IMR-90 (cell line): ENCODE measurements at regions not wholly inside any gene's neighbourhood (a gene's known extent, or its start where the extent isn't known, plus 50 kb on each side); places are given as distances from the start of the nearest gene placed in this dataset.
A peak's percentile ranks its signal among the peaks of the same experiment; 100 is the strongest.

Source experiments
- ATAC-seq: fragments of 200-7000 bp; cut with Tn5 transposase; 2 replicates; pipeline ENCODE4 v1.9.1; 2020; ENCODE audit warnings: low read depth, mild to moderate bottlenecking, moderate library complexity
- BruUV-seq: library from RNA; stranded (reverse); fragments of 400-500 nt; replicated peaks from 2 replicates; lab custom pipeline; 2021; lab: Mats Ljungman, UMichigan
- CTCF ChIA-PET: fragments of 300-600 bp; formaldehyde crosslinking; extraction: SDS; loops from one replicate; lab custom pipeline; 2021; ENCODE audit warnings: antibody characterized with exemption; lab: Yijun Ruan, JAX
- POLR2A ChIA-PET: fragments of 300-600 bp; sonication (Branson Sonifier 250); formaldehyde crosslinking; loops from one replicate; lab custom pipeline; 2022; ENCODE audit warnings: antibody characterized with exemption; ENCODE audit not compliant: unreplicated experiment; lab: Charles Lee
- DNase-seq: peaks from one replicate; pipeline ENCODE4 v3.0.0; 2013
- H2AFZ ChIP-seq: replicated peaks from 2 replicates; pipeline ENCODE3; 2013; ENCODE audit warnings: low read length, mild to moderate bottlenecking; ENCODE audit not compliant: poor library complexity
- H2AK5ac ChIP-seq: 2 replicates; pipeline ENCODE4 v1.6.1; 2013; ENCODE audit warnings: low read depth, low read length, inconsistent platforms
- H2AK9ac ChIP-seq: replicated peaks from 2 replicates; pipeline ENCODE3; 2013; ENCODE audit warnings: mild to moderate bottlenecking, low read depth, low read length, moderate library complexity; ENCODE audit not compliant: poor library complexity
- H2BK120ac ChIP-seq: 2 replicates; pipeline ENCODE4 v1.6.1; 2013; ENCODE audit warnings: low read depth, low read length, inconsistent platforms
- H2BK15ac ChIP-seq: 3 replicates; pipeline ENCODE4 v1.6.1; 2013; ENCODE audit warnings: low read depth, low read length, inconsistent platforms
- H2BK20ac ChIP-seq: 2 replicates; pipeline ENCODE4 v1.6.1; 2013; ENCODE audit warnings: low read depth, mild to moderate bottlenecking, inconsistent platforms, low read length, moderate library complexity
- H2BK5ac ChIP-seq: 2 replicates; pipeline ENCODE4 v1.6.1; 2013; ENCODE audit warnings: mild to moderate bottlenecking, low read depth, low read length, inconsistent platforms; ENCODE audit not compliant: poor library complexity, severe bottlenecking
- H3K14ac ChIP-seq: replicated peaks from 2 replicates; pipeline ENCODE4 v1.6.1; 2013; ENCODE audit warnings: low read depth, low read length, inconsistent platforms
- H3K18ac ChIP-seq: 2 replicates; pipeline ENCODE4 v1.6.1; 2013; ENCODE audit warnings: low read depth, low read length, control low read depth
- H3K23ac ChIP-seq: 2 replicates; pipeline ENCODE4 v1.6.1; 2013; ENCODE audit warnings: low read depth, low read length, inconsistent platforms
- H3K27ac ChIP-seq: 2 replicates; pipeline ENCODE4 v1.5.1; 2013; ENCODE audit warnings: mild to moderate bottlenecking, control low read depth, low read length; ENCODE audit not compliant: insufficient read depth
- H3K27me3 ChIP-seq: 2 replicates; pipeline ENCODE4 v1.6.1; 2013; ENCODE audit warnings: low read length; ENCODE audit not compliant: control insufficient read depth, insufficient read depth
- H3K36me3 ChIP-seq: 2 replicates; pipeline ENCODE4 v1.6.1; 2013; ENCODE audit warnings: low read length, mixed read lengths; ENCODE audit not compliant: control insufficient read depth, insufficient read depth
- H3K4ac ChIP-seq: 2 replicates; pipeline ENCODE4 v1.6.1; 2013; ENCODE audit warnings: low read depth, low read length, inconsistent platforms
- H3K4me1 ChIP-seq: 2 replicates; pipeline ENCODE4 v1.6.1; 2013; ENCODE audit warnings: low read length, mixed read lengths; ENCODE audit not compliant: control insufficient read depth, insufficient read depth
- H3K4me2 ChIP-seq: 2 replicates; pipeline ENCODE4 v1.6.1; 2013; ENCODE audit warnings: low read depth, mild to moderate bottlenecking, control low read depth, low read length, moderate library complexity
- H3K4me3 ChIP-seq: 2 replicates; pipeline ENCODE4 v1.5.1; 2013; ENCODE audit warnings: low read depth, mild to moderate bottlenecking, control low read depth, low read length, moderate library complexity; ENCODE audit not compliant: insufficient read depth
- H3K56ac ChIP-seq: 2 replicates; pipeline ENCODE4 v1.6.1; 2013; ENCODE audit warnings: low read length, inconsistent platforms; ENCODE audit not compliant: insufficient read depth; ENCODE audit errors: extremely low read depth
- H3K79me1 ChIP-seq, 2 experiments: 2 replicates each; pipeline ENCODE4 v1.6.1; 2013; ENCODE audit warnings: low read length in 2 of 2, inconsistent platforms in 1 of 2, low read depth in 1 of 2
- H3K9ac ChIP-seq: 2 replicates; pipeline ENCODE4 v1.6.1; 2013; ENCODE audit warnings: low read depth, low read length, control low read depth
- H3K9me1 ChIP-seq: 2 replicates; pipeline ENCODE4 v1.6.1; 2013; ENCODE audit warnings: low read length, inconsistent platforms; ENCODE audit not compliant: insufficient read depth
- H3K9me3 ChIP-seq: 2 replicates; pipeline ENCODE4 v1.6.1; 2013; ENCODE audit warnings: low read length; ENCODE audit not compliant: control insufficient read depth, insufficient read depth
- H4K20me1 ChIP-seq: 2 replicates; pipeline ENCODE4 v1.6.1; 2013; ENCODE audit warnings: low read length, inconsistent platforms; ENCODE audit not compliant: insufficient read depth
- H4K5ac ChIP-seq: 2 replicates; pipeline ENCODE4 v1.6.1; 2013; ENCODE audit warnings: mild to moderate bottlenecking, low read depth, low read length, control low read depth
- H4K8ac ChIP-seq, 2 experiments: 2 replicates each; pipeline ENCODE4 v1.6.1; 2013; ENCODE audit warnings: low read depth in 2 of 2, low read length in 2 of 2, control low read depth in 1 of 2, inconsistent platforms in 1 of 2
- H4K91ac ChIP-seq: 2 replicates; pipeline ENCODE4 v1.6.1; 2013; ENCODE audit warnings: low read depth, low read length, inconsistent platforms; ENCODE audit not compliant: insufficient read depth
- CHD1 ChIP-seq: IDR thresholded peaks from 2 replicates; pipeline ENCODE4 v1.6.1; 2012; ENCODE audit warnings: low read depth, low read length, improper control_type of control experiment
- CTCF ChIP-seq: conservative IDR thresholded peaks from 2 replicates; pipeline ENCODE4 v1.5.1; 2012; ENCODE audit warnings: mild to moderate bottlenecking, low read depth, low read length, improper control_type of control experiment
- FOS ChIP-seq: fragments of 150-350 bp; IDR thresholded peaks from 2 replicates; pipeline ENCODE4 v1.6.1; 2016; ENCODE audit warnings: low read depth, low read length
- MAFK ChIP-seq: IDR thresholded peaks from 2 replicates; pipeline ENCODE4 v1.6.1; 2012; ENCODE audit warnings: low read depth, low read length, improper control_type of control experiment
- RFX5 ChIP-seq: IDR thresholded peaks from 2 replicates; pipeline ENCODE4 v1.8.0; 2012; ENCODE audit warnings: low read depth, mild to moderate bottlenecking, low read length, moderate library complexity
- SMC3 ChIP-seq: fragments of 150-350 bp; IDR thresholded peaks from 2 replicates; pipeline ENCODE4 v1.6.1; 2016; ENCODE audit warnings: low read depth, mild to moderate bottlenecking, antibody characterized with exemption, low read length, moderate library complexity
- USF2 ChIP-seq: fragments of 150-350 bp; IDR thresholded peaks from 2 replicates; pipeline ENCODE4 v1.6.1; 2017; ENCODE audit warnings: mild to moderate bottlenecking, antibody characterized with exemption, low read length, low read depth
- WGBS, 2 experiments: methylation state at CpG; one replicate each; pipeline versions ENCODE4 v1.1.5 to v1.1.7; 2013; ENCODE audit warnings: missing lambda C conversion rate in 2 of 2; ENCODE audit not compliant: insufficient read length in 1 of 2; ENCODE audit errors: extremely low coverage in 2 of 2; 5-methylcytosine and 5-hydroxymethylcytosine counted together
- dilution Hi-C: fragments of 300-500 bp; cut with HindIII; formaldehyde crosslinking; loops from one replicate; pipeline ENCODE4 v1.14.3; 2018; ENCODE audit warnings: low sequenced_read_pairs; ENCODE audit not compliant: unreplicated experiment
- in situ Hi-C: fragments of 300-500 bp; cut with MboI; formaldehyde crosslinking; loops from 3 replicates; pipeline ENCODE4 v1.14.3; 2019; ENCODE audit warnings: low sequenced_read_pairs, inconsistent platforms, mixed read lengths
- intact Hi-C: fragments of 100-400 bp; cut with micrococcal nuclease; formaldehyde crosslinking; loops from 2 replicates; pipeline ENCODE4 v1.10.0; 2022

GRCh38 chr1:66468722-66469121 is 65.2 kb upstream of the SGIP1 start:
- Histone ChIP-seq H3K9ac (no peak overlapping the region), H3K4me2 (no peak overlapping the region), H2BK15ac (no peak overlapping the region), H2BK120ac (peak overlapping the region; percentile 75), H4K20me1 (no peaks in the 10 kb centered on the region), H4K8ac (no peak overlapping the region), H3K27me3 (no peaks in the 10 kb centered on the region), H3K56ac (no peak overlapping the region), H3K14ac (no peak overlapping the region), H3K4me1 (peaks cover 11% of the 10 kb centered on the region), H2BK20ac (peak overlapping the region; percentile 50), H2AK9ac (no peak overlapping the region), H4K91ac (no peak overlapping the region), H3K9me3 (no peaks in the 10 kb centered on the region), H4K5ac (peak overlapping the region; percentile 24; the same call in 1 of the 2 replicates), H3K23ac (no peak overlapping the region), H3K79me1 (peaks cover 0 to 3% of the 10 kb centered on the region in 2 experiments; a peak in 2 of 4 replicates), H2AK5ac (no peak overlapping the region), H2AFZ (no peak overlapping the region), H2BK5ac (no peak overlapping the region), H3K18ac (no peak overlapping the region; the same call in 1 of the 2 replicates), H3K36me3 (no peaks in the 10 kb centered on the region), H3K4ac (no peak overlapping the region; the same call in 1 of the 2 replicates), H3K9me1 (peaks cover 7% of the 10 kb centered on the region; the same call in 1 of the 2 replicates), H3K4me3 (no peak overlapping the region), H3K27ac (no peak overlapping the region)
- dilution Hi-C loops = no loop called here
- DNase-seq (no peak), ATAC-seq (no peak)
- CTCF ChIA-PET = interaction anchor here (0.5 to 1.1 kb wide), 4 partner anchors 22 to 176 kb away, joined by 3 to 5 read pairs (median 3); no protein-coding TSS in a partner anchor
- POLR2A ChIA-PET = no interaction called here
- no CpG with 5 or more reads among the region's 2 CpGs for WGBS, 2 experiments
- in situ Hi-C loops = no loop called here
- no TSS peak for BruUV-seq
- TF ChIP-seq MAFK (no peak), CTCF (no peak), CHD1 (no peak), RFX5 (no peak), USF2 (no peak), FOS (no peak), SMC3 (no peak)
- intact Hi-C loops = loop anchor here (5.0 kb wide), 1 partner anchor 64 kb away; the partner anchor contains the start of gene SGIP1
